ENCODE measurements at regions not wholly inside any gene's neighbourhood (a gene's known extent, or its start where the extent isn't known, plus 50 kb on each side); places are given as distances from the start of the nearest gene placed in this dataset.

- Histone ChIP-seq H3F3A (ENCODE audit: insufficient read depth, low read length) (peaks cover 45% of the 10 kb centered on the region), H3K9me3 (replicated peaks; ENCODE audit: insufficient read depth, low read length) (no peaks in the 10 kb centered on the region), H3K36me3 (replicated peaks; ENCODE audit: insufficient read depth, low read length) (0 out of 2 replicates have a peak, but pooled peaks cover 6% of the 10 kb centered on the region), H3K27me3 (replicated peaks; ENCODE audit: insufficient read depth, low read length) (no peaks in the 10 kb centered on the region), H4K20me1 (ENCODE audit: insufficient read depth, low read length) (no peaks in the 10 kb centered on the region), H2AFZ (ENCODE audit: low read length) (no peak overlapping the region), H3K79me2 (ENCODE audit: low read length) (peaks cover 54% of the 10 kb centered on the region), H3K9ac (ENCODE audit: low read length) (peak overlapping the region; percentile 89), H3K4me1 (ENCODE audit: low read length) (peaks cover 50% of the 10 kb centered on the region), H3K4me2 (ENCODE audit: low read depth, low read length) (peak overlapping the region; percentile 94), H3K9me2 (replicated peaks; ENCODE audit: insufficient read depth, low read length) (no peaks in the 10 kb centered on the region), H3K27ac (ENCODE audit: low read length) (peak overlapping the region; percentile 91), H3K4me3 (ENCODE audit: low read length) (peak overlapping the region; percentile 75)
- peak; percentile 40 for DNase-seq
- TF ChIP-seq CTCF (IDR thresholded peaks at IDR 0.05; ENCODE audit: low read length) (no peak), EZH2phosphoT487 (IDR thresholded peaks at IDR 0.05; ENCODE audit: low read length) (no peak), EZH2 (optimal IDR thresholded peaks at IDR 0.05; ENCODE audit: low read depth, low read length) (no peak)
Observed at GRCh38 chr2:64938607-64939285, 50.5 kb upstream of the SLC1A4 start.

DNA sequence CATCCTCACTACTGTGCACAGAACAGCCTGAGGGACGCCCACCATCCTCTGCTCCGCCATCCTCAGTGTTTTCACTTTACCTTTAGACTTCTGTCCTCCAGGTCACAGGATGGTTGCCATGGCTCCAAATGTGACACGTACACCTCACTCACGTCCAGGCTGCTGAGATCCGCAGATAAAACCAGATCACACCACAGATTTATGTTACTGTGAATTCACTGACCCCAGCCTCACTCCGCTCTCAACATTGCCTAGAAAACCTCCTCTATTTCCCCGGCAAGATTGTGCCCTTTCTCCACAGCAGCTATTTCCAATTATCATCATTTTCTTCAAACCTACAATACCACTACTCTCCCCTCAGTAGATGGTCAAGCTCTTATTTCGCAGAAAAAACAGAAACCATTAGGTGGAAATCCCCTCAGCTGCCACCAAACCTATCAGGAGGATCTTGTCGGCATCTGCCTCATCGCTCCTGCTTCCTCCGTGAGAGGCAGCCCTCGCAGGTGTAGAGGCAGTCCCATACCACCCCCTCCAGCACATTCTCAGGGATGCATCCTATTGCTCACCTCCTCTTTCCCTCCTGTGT lies 49.8 kb upstream of the SLC1A4 start:
- peak; percentile 88 for DNase-seq
- peaks cover 43% of the 10 kb centered on the region for H3K4me1 ChIP-seq (ENCODE audit: low read length)
- H2AFZ ChIP-seq (ENCODE audit: low read length): no peak overlapping the region
- H3K36me3 ChIP-seq (replicated peaks; ENCODE audit: insufficient read depth, low read length): 0 out of 2 replicates have a peak, but pooled peaks cover 6% of the 10 kb centered on the region
- H3K9me2 ChIP-seq (replicated peaks; ENCODE audit: insufficient read depth, low read length): no peaks in the 10 kb centered on the region
- H3K27ac ChIP-seq (ENCODE audit: low read length): peak overlapping the region; percentile 91
- H3K27me3 ChIP-seq (replicated peaks; ENCODE audit: insufficient read depth, low read length): no peaks in the 10 kb centered on the region
- peak overlapping the region; percentile 94 for H3K4me2 ChIP-seq (ENCODE audit: low read depth, low read length)
- H3K4me3 ChIP-seq (ENCODE audit: low read length): peak overlapping the region; percentile 75
- H4K20me1 ChIP-seq (ENCODE audit: insufficient read depth, low read length): no peaks in the 10 kb centered on the region
- H3K9ac ChIP-seq (ENCODE audit: low read length): peak overlapping the region; percentile 89
- no peak for TF ChIP-seq EZH2phosphoT487 (IDR thresholded peaks at IDR 0.05; ENCODE audit: low read length)
- no peak for TF ChIP-seq EZH2 (optimal IDR thresholded peaks at IDR 0.05; ENCODE audit: low read depth, low read length)
- peak; percentile 52 for TF ChIP-seq CTCF (IDR thresholded peaks at IDR 0.05; ENCODE audit: low read length)
- H3K79me2 ChIP-seq (ENCODE audit: low read length): peaks cover 48% of the 10 kb centered on the region
- H3F3A ChIP-seq (ENCODE audit: insufficient read depth, low read length): peaks cover 41% of the 10 kb centered on the region
- no peaks in the 10 kb centered on the region for H3K9me3 ChIP-seq (replicated peaks; ENCODE audit: insufficient read depth, low read length)

All from MM.1S (cell line).